Smooth muscle cell (in vitro differentiated cells): ENCODE measurements at regions not wholly inside any gene's neighbourhood (a gene's known extent, or its start where the extent isn't known, plus 50 kb on each side); places are given as distances from the start of the nearest gene placed in this dataset.
A peak's percentile ranks its signal among the peaks of the same experiment; 100 is the strongest.

Experiments
- DNase-seq: peaks from one replicate; lab custom pipeline; 2025; ENCODE audit not compliant: unreplicated experiment; lab: John Stamatoyannopoulos, UW
- H2AFZ ChIP-seq: fragments of 200-600 bp; sonication (generic); 2 replicates; pipeline ENCODE4 v1.6.0; 2016; ENCODE audit warnings: antibody characterized with exemption, low read depth, mild to moderate bottlenecking
- H3F3A ChIP-seq: fragments of 200-600 bp; sonication (generic); 2 replicates; pipeline ENCODE4 v1.6.0; 2017; ENCODE audit warnings: antibody characterized with exemption, low read depth
- H3K27ac ChIP-seq: fragments of 200-600 bp; sonication (generic); 2 replicates; pipeline ENCODE4 v1.5.1; 2016; ENCODE audit warnings: low read depth, mild to moderate bottlenecking
- H3K27me3 ChIP-seq: fragments of 200-600 bp; sonication (generic); 2 replicates; pipeline ENCODE4 v1.6.1; 2016; ENCODE audit warnings: low read depth, mild to moderate bottlenecking
- H3K36me3 ChIP-seq: fragments of 200-600 bp; sonication (generic); 2 replicates; pipeline ENCODE4 v1.5.1; 2016; ENCODE audit warnings: low read depth
- H3K4me1 ChIP-seq: fragments of 200-600 bp; sonication (generic); 2 replicates; pipeline ENCODE4 v1.5.1; 2016; ENCODE audit warnings: low read depth
- H3K4me2 ChIP-seq: fragments of 200-600 bp; sonication (generic); 2 replicates; pipeline ENCODE4 v1.6.0; 2016; ENCODE audit warnings: mild to moderate bottlenecking
- H3K4me3 ChIP-seq: fragments of 200-600 bp; sonication (generic); 2 replicates; pipeline ENCODE4 v1.5.1; 2016; ENCODE audit warnings: mild to moderate bottlenecking
- H3K79me2 ChIP-seq: fragments of 200-600 bp; sonication (generic); 2 replicates; pipeline ENCODE4 v1.6.0; 2016; ENCODE audit warnings: low read depth, mild to moderate bottlenecking
- H3K9ac ChIP-seq: fragments of 200-600 bp; sonication (generic); 2 replicates; pipeline ENCODE4 v1.6.0; 2016; ENCODE audit warnings: low read depth
- H3K9me3 ChIP-seq: fragments of 200-600 bp; sonication (generic); replicated peaks from 2 replicates; pipeline ENCODE4 v1.5.1; 2016; ENCODE audit warnings: low read depth
- H4K20me1 ChIP-seq: fragments of 200-600 bp; sonication (generic); 2 replicates; pipeline ENCODE4 v1.6.0; 2016; ENCODE audit warnings: low read depth
- WGBS: methylation state at CpG from one replicate; pipeline ENCODE4 v1.1.7; 2016; ENCODE audit warnings: low lambda C conversion rate; 5-methylcytosine and 5-hydroxymethylcytosine counted together
- TF ChIP-seq, protein P1 (sequence below): fragments of 200-600 bp; sonication (generic); IDR thresholded peaks from 2 replicates; pipeline ENCODE4 v1.5.1; 2017; ENCODE audit warnings: borderline replicate concordance, mild to moderate bottlenecking, antibody characterized with exemption; ENCODE audit not compliant: insufficient read depth, poor library complexity, severe bottlenecking

DNA sequence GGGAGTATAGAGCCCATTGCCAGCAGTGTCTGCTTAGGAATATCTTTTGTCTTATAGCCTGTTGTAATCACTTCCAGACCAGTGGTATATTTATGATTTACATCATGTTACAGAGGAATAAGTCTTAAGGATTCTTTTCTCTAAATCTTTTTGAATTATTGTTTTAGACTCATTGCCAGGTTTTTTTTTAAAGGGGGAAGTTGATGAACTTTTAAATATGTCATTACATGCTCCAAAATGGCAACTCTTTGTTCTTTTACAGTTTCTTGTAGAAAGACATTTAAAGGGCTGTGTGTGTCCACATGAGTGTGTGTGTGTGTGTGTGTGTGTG, 59.4 kb upstream of the NFIB start:
- Histone ChIP-seq H3K36me3 (no peaks in the 10 kb centered on the region), H3K79me2 (no peaks in the 10 kb centered on the region), H4K20me1 (no peaks in the 10 kb centered on the region), H3K27me3 (no peaks in the 10 kb centered on the region), H3K4me3 (no peak overlapping the region), H3K9ac (no peak overlapping the region), H3F3A (no peaks in the 10 kb centered on the region), H2AFZ (no peak overlapping the region), H3K27ac (no peak overlapping the region), H3K4me1 (peaks cover 8% of the 10 kb centered on the region), H3K4me2 (peak overlapping the region; percentile 60), H3K9me3 (no peaks in the 10 kb centered on the region)
- no peak for DNase-seq
- TF ChIP-seq, protein P1, sequence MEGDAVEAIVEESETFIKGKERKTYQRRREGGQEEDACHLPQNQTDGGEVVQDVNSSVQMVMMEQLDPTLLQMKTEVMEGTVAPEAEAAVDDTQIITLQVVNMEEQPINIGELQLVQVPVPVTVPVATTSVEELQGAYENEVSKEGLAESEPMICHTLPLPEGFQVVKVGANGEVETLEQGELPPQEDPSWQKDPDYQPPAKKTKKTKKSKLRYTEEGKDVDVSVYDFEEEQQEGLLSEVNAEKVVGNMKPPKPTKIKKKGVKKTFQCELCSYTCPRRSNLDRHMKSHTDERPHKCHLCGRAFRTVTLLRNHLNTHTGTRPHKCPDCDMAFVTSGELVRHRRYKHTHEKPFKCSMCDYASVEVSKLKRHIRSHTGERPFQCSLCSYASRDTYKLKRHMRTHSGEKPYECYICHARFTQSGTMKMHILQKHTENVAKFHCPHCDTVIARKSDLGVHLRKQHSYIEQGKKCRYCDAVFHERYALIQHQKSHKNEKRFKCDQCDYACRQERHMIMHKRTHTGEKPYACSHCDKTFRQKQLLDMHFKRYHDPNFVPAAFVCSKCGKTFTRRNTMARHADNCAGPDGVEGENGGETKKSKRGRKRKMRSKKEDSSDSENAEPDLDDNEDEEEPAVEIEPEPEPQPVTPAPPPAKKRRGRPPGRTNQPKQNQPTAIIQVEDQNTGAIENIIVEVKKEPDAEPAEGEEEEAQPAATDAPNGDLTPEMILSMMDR = no peak

DNA sequence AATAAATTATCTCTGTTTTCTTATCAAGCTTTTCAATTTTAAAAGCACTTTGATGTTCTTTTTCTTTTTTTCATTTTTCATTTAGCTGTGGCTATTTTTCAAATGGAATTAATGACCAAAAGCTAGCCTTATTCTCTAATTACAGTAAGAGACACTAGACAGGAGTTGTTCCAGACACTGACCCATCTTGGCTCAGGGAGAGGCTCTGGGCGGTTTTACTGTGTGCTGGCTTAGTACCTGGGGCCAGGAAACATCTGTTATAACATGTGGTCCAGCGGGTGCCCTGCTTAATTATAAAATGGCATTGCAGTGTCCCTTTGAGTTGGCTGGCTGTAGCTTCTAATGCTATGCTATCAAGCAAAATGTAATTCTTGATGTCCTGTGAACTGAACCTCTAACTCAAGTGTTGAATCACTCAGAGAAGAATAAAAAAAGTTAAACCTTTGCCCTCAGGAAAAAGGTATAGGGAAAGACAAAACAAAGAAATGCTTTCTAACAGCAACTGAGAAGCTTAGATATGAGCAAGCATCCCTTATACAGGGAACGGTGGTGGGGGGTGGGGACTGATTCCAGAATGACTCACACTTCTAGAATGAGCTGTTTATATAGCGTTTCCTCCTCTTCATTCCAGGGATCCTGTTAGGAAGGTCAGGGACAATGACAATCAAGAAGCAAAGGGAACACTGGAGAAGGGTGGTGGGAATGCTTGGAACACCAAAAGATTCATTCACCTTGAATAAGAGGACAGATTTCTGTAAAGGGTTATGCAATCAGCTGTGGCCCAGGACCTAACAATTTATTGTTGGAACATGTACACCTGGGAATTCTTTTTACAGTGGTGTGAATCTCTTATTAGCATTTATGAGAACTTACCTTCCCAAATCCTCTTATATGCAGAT, 58.7 kb upstream of the NFIB start:
- H3K9me3 ChIP-seq = no peaks in the 10 kb centered on the region
- H3K27me3 ChIP-seq = no peaks in the 10 kb centered on the region
- no peak for DNase-seq
- no peak overlapping the region for H3K9ac ChIP-seq
- H3K4me3 ChIP-seq = no peak overlapping the region
- 12% methylated on average over 4 of the region's 4 CpGs for WGBS
- H3K27ac ChIP-seq = no peak overlapping the region
- H3K4me1 ChIP-seq = peaks cover 8% of the 10 kb centered on the region
- H3K4me2 ChIP-seq = peak overlapping the region; percentile 60
- no peaks in the 10 kb centered on the region for H3K79me2 ChIP-seq
- H3F3A ChIP-seq = no peaks in the 10 kb centered on the region
- H4K20me1 ChIP-seq = no peaks in the 10 kb centered on the region
- TF ChIP-seq, protein P1 = no peak
- H3K36me3 ChIP-seq = no peaks in the 10 kb centered on the region
- H2AFZ ChIP-seq = peak overlapping the region; percentile 20

DNA sequence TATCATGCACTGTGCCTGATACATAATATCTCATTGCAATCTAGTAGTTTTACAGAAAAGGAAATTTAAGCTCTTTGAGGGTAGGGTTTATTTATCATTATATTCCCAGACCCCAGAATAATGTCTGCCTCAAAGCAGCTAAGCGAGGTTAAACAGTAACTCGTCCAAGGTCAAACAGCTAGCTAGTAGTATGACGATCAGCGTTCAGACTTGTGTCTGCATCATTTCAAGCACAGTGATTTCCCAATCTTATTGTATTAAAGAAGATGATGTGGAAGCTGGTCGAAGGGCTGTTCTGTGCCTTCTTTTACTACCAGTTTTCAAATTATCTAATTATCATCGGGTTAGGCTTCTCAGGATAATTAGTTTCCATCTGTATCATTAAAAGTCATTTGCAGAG, 55.1 kb upstream of the NFIB start:
- no peaks in the 10 kb centered on the region for H4K20me1 ChIP-seq
- TF ChIP-seq, protein P1 = no peak
- no peak overlapping the region for H3K4me3 ChIP-seq
- H3K4me1 ChIP-seq = peaks cover 8% of the 10 kb centered on the region
- no peaks in the 10 kb centered on the region for H3K9me3 ChIP-seq
- no peaks in the 10 kb centered on the region for H3K36me3 ChIP-seq
- no peak overlapping the region for H2AFZ ChIP-seq
- H3F3A ChIP-seq = no peaks in the 10 kb centered on the region
- H3K79me2 ChIP-seq = no peaks in the 10 kb centered on the region
- no peak overlapping the region for H3K27ac ChIP-seq
- no peak overlapping the region for H3K9ac ChIP-seq
- WGBS = 96% methylated on average over 6 of the region's 6 CpGs
- H3K27me3 ChIP-seq = no peaks in the 10 kb centered on the region
- DNase-seq = no peak
- no peak overlapping the region for H3K4me2 ChIP-seq

DNA sequence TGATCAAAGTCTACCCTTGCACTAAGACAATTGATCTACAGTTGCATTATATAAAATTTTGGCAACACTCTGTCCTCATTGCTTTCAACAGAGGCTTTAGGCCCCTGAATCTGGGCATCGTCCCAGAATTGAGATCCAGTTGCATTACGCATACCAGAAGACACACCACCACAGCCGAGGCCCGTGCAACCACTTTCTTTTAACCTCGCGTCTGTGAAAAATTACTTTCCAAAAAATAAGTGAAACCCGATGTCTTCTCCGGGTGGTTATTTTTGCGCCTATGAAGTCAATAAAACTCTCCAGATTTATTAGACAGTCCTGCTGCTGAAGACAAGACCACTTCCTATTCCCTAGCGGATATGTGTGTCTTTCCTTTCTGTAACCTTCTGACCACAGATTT, 52.1 kb upstream of the NFIB start:
- H3K9ac ChIP-seq = no peak overlapping the region
- no peak overlapping the region for H2AFZ ChIP-seq
- H3K27ac ChIP-seq = no peak overlapping the region
- WGBS = 94% methylated on average over 10 of the region's 10 CpGs
- H3F3A ChIP-seq = no peaks in the 10 kb centered on the region
- H3K27me3 ChIP-seq = no peaks in the 10 kb centered on the region
- no peak overlapping the region for H3K4me2 ChIP-seq
- H3K9me3 ChIP-seq = no peaks in the 10 kb centered on the region
- H3K4me1 ChIP-seq = peaks cover 5% of the 10 kb centered on the region
- no peaks in the 10 kb centered on the region for H3K36me3 ChIP-seq
- TF ChIP-seq, protein P1 = no peak
- H3K79me2 ChIP-seq = no peaks in the 10 kb centered on the region
- H3K4me3 ChIP-seq = no peak overlapping the region
- DNase-seq = no peak
- no peaks in the 10 kb centered on the region for H4K20me1 ChIP-seq
